Uterus (tissue), 2 donors: ENCODE measurements at regions not wholly inside any gene's neighbourhood (a gene's known extent, or its start where the extent isn't known, plus 50 kb on each side); places are given as distances from the start of the nearest gene placed in this dataset.

Experiments used
- CTCF ChIP-seq, 4 experiments: fragments of 200-600 bp in 2 of 4; fragments of 450-650 bp in 2 of 4; sonication (generic) in 2 of 4; IDR thresholded peaks; one replicate each; pipeline ENCODE4 v1.5.1; 2016 to 2019; ENCODE audit warnings: antibody characterized with exemption in 4 of 4, mild to moderate bottlenecking in 2 of 4, moderate library complexity in 1 of 4
- POLR2A ChIP-seq, 2 donors: fragments of 450-650 bp; IDR thresholded peaks; one replicate each; pipeline ENCODE4 v1.6.1; 2016; ENCODE audit warnings: antibody characterized with exemption in 2 of 2, mild to moderate bottlenecking in 1 of 2, moderate library complexity in 1 of 2

- TF ChIP-seq CTCF (IDR thresholded peaks at IDR 0.05), result no peak
- TF ChIP-seq POLR2A (IDR thresholded peaks at IDR 0.05), result no peak
Measured at GRCh38 chr1:195754874-195755273, 853.4 kb downstream of the KCNT2 start.
